Gastrocnemius medialis (tissue), 4 donors: ENCODE measurements at regions not wholly inside any gene's neighbourhood (a gene's known extent, or its start where the extent isn't known, plus 50 kb on each side); places are given as distances from the start of the nearest gene placed in this dataset.

Experiments
- ATAC-seq, 2 donors: fragments of 150-250 bp; one replicate each; pipeline ENCODE4 v1.9.1; 2016
- DNase-seq, 2 donors: peaks; one replicate each; pipeline ENCODE4 v3.0.0-alpha.2; 2019
- H3K27ac ChIP-seq, 4 donors: fragments of 200-600 bp; sonication (generic); 1 replicate in 1 of 4; 2 replicates in 3 of 4; pipeline ENCODE4 v1.5.1; 2016 to 2018; ENCODE audit warnings: mild to moderate bottlenecking in 2 of 4, moderate library complexity in 1 of 4
- H3K27me3 ChIP-seq, 3 donors: fragments of 200-600 bp; sonication (generic) in 2 of 3; 1 replicate in 1 of 3; 2 replicates in 2 of 3; pipeline versions ENCODE4 v1.5.1 to v1.6.0; 2016 to 2019; ENCODE audit warnings: mild to moderate bottlenecking in 1 of 3, moderate library complexity in 1 of 3
- H3K36me3 ChIP-seq, 2 donors: fragments of 200-600 bp; sonication (generic) in 1 of 2; one replicate each; pipeline ENCODE4 v1.5.1; 2017 to 2018
- H3K4me1 ChIP-seq, 2 donors: fragments of 200-600 bp; sonication (generic) in 1 of 2; one replicate each; pipeline ENCODE4 v1.5.1; 2016 to 2017; ENCODE audit warnings: mild to moderate bottlenecking in 2 of 2
- H3K4me3 ChIP-seq, 4 donors: fragments of 200-600 bp; sonication (generic) in 3 of 4; 1 replicate in 1 of 4; 2 replicates in 3 of 4; pipeline ENCODE4 v1.5.1; 2016 to 2019; ENCODE audit warnings: mild to moderate bottlenecking in 2 of 4
- H3K9me3 ChIP-seq, 3 donors: fragments of 200-600 bp; sonication (generic) in 2 of 3; 1 replicate in 1 of 3; 2 replicates in 2 of 3; pipeline ENCODE4 v1.5.1; 2016 to 2019
- POLR2A ChIP-seq, 2 donors: fragments of 450-650 bp; IDR thresholded peaks; one replicate each; pipeline ENCODE4 v1.6.1; 2017; ENCODE audit warnings: antibody characterized with exemption in 2 of 2, mild to moderate bottlenecking in 2 of 2, moderate library complexity in 2 of 2
- in situ Hi-C, 4 donors: fragments of 200-750 bp; cut with MboI; loops; one replicate each; pipeline versions ENCODE4 v1.15.0 to v1.8.0; 2017; ENCODE audit warnings: low sequenced_read_pairs in 4 of 4
- intact Hi-C: fragments of 100-400 bp; cut with DNase I; formaldehyde crosslinking; loops from one replicate; pipeline ENCODE4 v1.15.1; 2023; ENCODE audit warnings: low total_unique reads
- TF ChIP-seq, protein P1 (sequence below), 5 experiments: fragments of 450-650 bp in 3 of 5; fragments of 200-600 bp in 2 of 5; sonication (generic) in 2 of 5; IDR thresholded peaks in 4 of 5; conservative IDR thresholded peaks in 1 of 5; 1 replicate in 4 of 5; 2 replicates in 1 of 5; pipeline ENCODE4 v1.5.1; 2016 to 2019; ENCODE audit warnings: antibody characterized with exemption in 5 of 5, mild to moderate bottlenecking in 3 of 5, moderate library complexity in 3 of 5

DNA sequence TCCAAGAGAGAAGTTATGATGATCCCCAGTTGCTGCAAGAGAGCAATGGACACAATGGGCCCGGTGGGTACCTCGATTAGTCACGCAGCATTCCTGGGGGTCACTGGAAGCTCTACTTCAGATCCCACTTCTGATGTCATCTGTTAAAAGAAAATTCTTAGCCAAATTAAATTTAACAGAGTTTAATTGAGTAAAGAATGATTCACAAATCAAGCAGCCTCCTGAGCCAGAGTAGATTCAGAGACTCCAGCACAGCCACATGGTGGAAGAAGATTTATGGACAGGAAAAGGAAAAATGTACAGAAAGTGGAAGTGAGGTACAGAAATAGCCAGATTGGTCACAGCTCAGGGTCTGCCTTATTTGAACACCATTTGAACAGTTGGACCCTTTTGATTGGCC is 107.5 kb downstream of the SPTSSA start:
- Histone ChIP-seq H3K9me3 (no peaks in the 10 kb centered on the region), H3K27ac (no peak overlapping the region), H3K27me3 (no peaks in the 10 kb centered on the region), H3K36me3 (no peaks in the 10 kb centered on the region), H3K4me3 (no peak overlapping the region), H3K4me1 (no peaks in the 10 kb centered on the region)
- no peak for ATAC-seq
- no peak for TF ChIP-seq POLR2A (IDR thresholded peaks at IDR 0.05)
- TF ChIP-seq, protein P1, sequence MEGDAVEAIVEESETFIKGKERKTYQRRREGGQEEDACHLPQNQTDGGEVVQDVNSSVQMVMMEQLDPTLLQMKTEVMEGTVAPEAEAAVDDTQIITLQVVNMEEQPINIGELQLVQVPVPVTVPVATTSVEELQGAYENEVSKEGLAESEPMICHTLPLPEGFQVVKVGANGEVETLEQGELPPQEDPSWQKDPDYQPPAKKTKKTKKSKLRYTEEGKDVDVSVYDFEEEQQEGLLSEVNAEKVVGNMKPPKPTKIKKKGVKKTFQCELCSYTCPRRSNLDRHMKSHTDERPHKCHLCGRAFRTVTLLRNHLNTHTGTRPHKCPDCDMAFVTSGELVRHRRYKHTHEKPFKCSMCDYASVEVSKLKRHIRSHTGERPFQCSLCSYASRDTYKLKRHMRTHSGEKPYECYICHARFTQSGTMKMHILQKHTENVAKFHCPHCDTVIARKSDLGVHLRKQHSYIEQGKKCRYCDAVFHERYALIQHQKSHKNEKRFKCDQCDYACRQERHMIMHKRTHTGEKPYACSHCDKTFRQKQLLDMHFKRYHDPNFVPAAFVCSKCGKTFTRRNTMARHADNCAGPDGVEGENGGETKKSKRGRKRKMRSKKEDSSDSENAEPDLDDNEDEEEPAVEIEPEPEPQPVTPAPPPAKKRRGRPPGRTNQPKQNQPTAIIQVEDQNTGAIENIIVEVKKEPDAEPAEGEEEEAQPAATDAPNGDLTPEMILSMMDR (IDR thresholded peaks at IDR 0.05 in 4 of 5, conservative IDR thresholded peaks at IDR 0.05 in 1 of 5) = no peak
- DNase-seq = no peak
- intact Hi-C loops = no loop called here
- in situ Hi-C loops = no loop called here

DNA sequence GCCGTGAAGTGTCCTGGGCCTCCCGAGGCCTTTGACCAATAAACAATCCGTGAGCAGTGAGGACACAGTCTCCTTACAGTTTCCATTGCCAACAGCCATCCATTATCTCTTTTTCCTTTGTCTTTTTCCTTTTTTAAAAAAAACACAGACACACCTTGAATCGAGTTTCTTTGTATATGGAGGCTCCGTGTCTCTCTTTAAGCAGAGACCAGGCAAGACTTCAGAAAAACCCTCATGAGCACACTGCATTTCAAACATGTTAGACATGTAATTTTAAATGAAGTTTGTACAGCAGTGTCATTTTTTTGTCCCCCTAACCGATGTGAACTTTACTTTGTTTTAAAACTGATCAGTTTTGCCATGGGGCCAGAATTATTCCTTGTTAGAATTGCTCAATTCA is 111.1 kb downstream of the SPTSSA start:
- in situ Hi-C loops = no loop called here

DNA sequence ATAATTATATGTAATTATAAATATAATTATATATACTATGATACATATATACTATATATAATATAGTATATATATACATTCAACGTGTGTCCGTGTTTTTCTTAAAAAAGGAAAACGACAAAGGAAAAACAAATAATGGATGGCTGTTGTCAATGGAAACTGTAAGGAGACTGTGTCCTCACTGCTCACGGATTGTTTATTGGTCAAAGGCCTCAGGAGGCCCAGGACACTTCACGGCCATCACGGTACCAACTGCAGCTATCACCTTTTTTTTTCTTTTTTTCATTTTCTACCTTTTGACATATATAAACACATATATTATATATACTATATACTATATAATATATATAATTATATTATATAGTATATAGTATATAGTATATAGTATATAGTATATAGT is 113.4 kb downstream of the SPTSSA start:
- H3K36me3 ChIP-seq = no peaks in the 10 kb centered on the region
- no peak overlapping the region for H3K4me3 ChIP-seq
- DNase-seq (no peak), ATAC-seq (no peak)
- intact Hi-C loops = loop anchor here (5.0 kb wide), 1 partner anchor 104 kb away; no protein-coding TSS in a partner anchor
- no peak overlapping the region for H3K27ac ChIP-seq
- in situ Hi-C loops = loop anchor here in 2 of 4 donors (25.0 kb wide), 1 partner anchor 164 kb away; no protein-coding TSS in a partner anchor
- no peak for TF ChIP-seq POLR2A (IDR thresholded peaks at IDR 0.05)
- TF ChIP-seq, protein P1 (IDR thresholded peaks at IDR 0.05 in 4 of 5, conservative IDR thresholded peaks at IDR 0.05 in 1 of 5) = no peak
- no peaks in the 10 kb centered on the region for H3K27me3 ChIP-seq
- no peaks in the 10 kb centered on the region for H3K9me3 ChIP-seq
- H3K4me1 ChIP-seq = no peaks in the 10 kb centered on the region

More for the DNA sequence above, 111.1 kb downstream of the SPTSSA start:
- no peak overlapping the region for H3K27ac ChIP-seq
- H3K36me3 ChIP-seq = no peaks in the 10 kb centered on the region
- no peak overlapping the region for H3K4me3 ChIP-seq
- TF ChIP-seq, protein P1 (IDR thresholded peaks at IDR 0.05 in 4 of 5, conservative IDR thresholded peaks at IDR 0.05 in 1 of 5) = no peak
- intact Hi-C loops = no loop called here
- H3K27me3 ChIP-seq = no peaks in the 10 kb centered on the region
- ATAC-seq = no peak
- no peak for DNase-seq
- H3K9me3 ChIP-seq = no peaks in the 10 kb centered on the region
- no peaks in the 10 kb centered on the region for H3K4me1 ChIP-seq

DNA sequence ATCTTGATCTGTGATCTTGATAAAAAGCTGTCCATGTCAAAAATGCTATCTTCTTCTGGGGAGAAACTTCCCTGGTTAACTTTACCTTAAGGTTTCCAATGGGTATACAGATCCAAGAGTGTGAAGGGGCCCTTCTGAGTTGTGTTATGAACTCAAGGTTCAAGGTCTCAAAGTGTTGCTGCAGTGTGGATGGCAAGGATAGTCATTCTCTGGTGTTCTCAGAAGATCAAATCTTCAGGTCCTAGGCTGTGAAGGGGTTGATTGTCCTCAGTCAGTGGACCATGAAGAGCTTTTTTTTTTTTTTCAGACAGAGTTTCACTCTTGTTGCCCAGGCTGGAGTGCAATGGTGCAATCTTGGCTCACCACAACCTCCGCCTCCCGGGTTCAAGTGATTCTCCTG is 114.4 kb downstream of the SPTSSA start:
- ATAC-seq (no peak), DNase-seq (no peak)
- Histone ChIP-seq H3K4me1 (no peaks in the 10 kb centered on the region), H3K4me3 (no peak overlapping the region), H3K27me3 (no peaks in the 10 kb centered on the region), H3K27ac (no peak overlapping the region), H3K36me3 (no peaks in the 10 kb centered on the region), H3K9me3 (no peaks in the 10 kb centered on the region)
- in situ Hi-C loops = loop anchor here in 2 of 4 donors (25.0 kb wide), 1 partner anchor 165 kb away; no protein-coding TSS in a partner anchor
- TF ChIP-seq, protein P1 (IDR thresholded peaks at IDR 0.05 in 4 of 5, conservative IDR thresholded peaks at IDR 0.05 in 1 of 5) = no peak
- TF ChIP-seq POLR2A (IDR thresholded peaks at IDR 0.05) = no peak
- intact Hi-C loops = loop anchor here (5.0 kb wide), 1 partner anchor 105 kb away; no protein-coding TSS in a partner anchor
